Dermis microvascular lymphatic vessel endothelial cell (primary cell): ENCODE measurements at regions not wholly inside any gene's neighbourhood (a gene's known extent, or its start where the extent isn't known, plus 50 kb on each side); places are given as distances from the start of the nearest gene placed in this dataset.

Experiments
- DNase-seq, 2 donors: peaks; one replicate each; pipeline versions ENCODE4 v3.0.0 to v3.0.0-alpha.2; 2010; ENCODE audit warnings: low read depth in 2 of 2

DNA sequence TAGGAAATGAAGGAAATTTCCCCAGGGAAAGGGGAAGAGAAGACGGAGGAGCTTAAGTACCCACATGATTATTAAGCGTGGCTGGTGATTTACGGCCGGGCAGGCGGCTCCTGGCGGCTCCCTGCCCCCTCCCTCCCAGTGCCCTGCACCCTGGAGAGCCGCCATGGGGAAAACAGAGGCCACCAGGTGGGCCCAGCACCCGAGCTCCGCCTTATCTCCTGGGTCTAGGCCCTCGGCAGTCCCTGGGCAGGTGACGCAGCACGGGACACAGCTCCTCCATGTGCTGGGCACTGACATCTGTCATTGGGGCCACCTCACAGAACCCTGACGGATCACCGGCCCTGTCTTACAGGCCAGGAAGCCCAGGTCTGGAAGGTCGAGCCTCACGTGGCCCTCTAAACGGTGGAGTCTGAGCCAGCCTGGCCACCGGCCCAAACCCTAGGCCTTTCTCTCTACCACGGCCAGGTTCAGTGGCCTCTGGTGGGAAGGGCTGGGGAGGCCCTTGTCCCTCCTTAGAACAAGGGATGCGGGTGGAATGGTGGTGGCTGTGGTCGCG is 60.2 kb upstream of the PPARA start:
- DNase-seq, result peak; percentile 71 to 76

DNA sequence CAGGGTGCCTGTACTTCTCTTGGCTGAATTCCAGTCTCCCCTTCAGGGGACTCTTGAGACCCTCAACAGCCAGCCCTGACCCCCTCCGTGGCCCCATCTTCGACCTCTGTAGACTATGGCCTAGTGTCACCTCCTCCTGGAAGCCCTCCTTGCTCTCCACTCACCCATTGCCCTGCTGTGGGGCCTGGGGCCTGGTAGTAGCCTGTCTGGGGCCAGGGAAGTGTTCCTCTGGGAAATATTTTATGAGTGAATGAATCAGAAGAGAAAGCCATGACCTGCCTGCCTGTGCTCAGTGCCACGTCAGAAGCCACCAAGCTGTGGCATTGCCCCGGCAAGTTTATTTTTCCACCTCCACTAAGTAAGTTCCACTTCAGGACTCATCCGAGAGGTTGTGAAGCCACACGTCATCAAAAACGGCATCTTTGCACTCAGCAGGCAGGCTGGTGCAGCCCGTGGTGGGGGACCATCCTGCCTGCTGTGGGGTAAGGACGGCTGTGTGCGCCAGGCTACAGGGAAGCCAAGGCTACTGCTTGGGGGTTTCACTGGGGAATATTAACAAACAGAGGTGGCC is 59.6 kb upstream of the PPARA start:
- DNase-seq, result peak in 1 of 2 donors; percentile 57

DNA sequence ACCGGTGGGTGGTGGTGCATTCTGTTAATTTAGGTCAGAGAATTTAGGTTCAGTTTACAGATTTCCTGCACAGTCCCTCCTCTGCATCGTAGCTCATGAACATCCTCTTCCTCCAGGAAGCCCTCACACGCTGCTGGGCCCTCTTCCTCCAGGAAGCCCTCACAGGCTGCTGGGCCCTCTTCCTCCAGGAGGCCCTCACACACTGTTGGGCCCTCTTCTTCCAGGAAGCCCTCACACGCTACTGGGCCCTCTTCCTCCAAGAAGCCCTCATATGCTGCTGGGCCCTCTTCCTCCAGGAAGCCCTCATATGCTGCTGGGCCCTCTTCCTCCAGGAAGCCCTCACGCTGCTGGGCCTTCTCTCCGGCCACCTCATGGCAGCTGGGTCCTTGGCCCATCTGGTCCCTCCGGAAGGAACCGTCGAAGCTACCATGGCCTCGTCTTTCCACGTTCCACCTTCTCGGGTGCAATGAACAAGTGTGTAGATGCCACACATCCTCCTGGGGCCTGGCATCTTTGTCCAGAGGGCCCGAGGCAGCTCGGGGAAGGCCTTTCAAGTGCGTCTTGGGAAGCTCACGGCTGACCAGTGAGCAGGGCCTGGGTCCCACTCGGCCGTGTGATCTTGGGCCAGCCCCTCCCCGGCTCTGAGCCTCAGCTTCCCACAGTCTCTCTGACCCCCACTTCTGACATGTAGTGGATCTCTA is 58.9 kb upstream of the PPARA start:
- DNase-seq, result no peak

GRCh38 chr22:46092011-46092410 is 58.3 kb upstream of the PPARA start:
- no peak for DNase-seq

GRCh38 chr22:46092670-46093410 is 57.5 kb upstream of the PPARA start:
- DNase-seq, result no peak

DNA sequence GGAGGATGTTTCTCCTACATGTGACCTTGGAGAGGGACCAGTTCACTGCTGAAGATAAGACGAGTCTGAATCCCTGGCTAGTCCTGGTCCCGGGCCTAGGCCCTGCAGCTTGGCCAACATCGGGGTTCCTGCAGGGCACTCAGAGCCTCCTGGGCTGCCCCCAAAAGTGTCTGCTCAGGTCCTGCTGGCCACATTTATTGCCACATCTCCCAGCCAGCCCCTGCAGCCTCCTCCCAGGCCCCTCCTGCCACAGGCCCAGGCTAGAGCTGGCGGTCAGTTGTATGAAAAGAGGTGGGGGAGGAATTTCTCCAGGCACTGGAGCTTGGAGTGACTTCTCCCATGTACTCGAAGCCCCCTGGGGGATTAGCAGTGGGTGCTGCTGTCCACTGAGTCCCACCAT is 56.5 kb upstream of the PPARA start:
- no peak for DNase-seq

GRCh38 chr22:46094676-46095075 is 55.6 kb upstream of the PPARA start:
- DNase-seq, result no peak

DNA sequence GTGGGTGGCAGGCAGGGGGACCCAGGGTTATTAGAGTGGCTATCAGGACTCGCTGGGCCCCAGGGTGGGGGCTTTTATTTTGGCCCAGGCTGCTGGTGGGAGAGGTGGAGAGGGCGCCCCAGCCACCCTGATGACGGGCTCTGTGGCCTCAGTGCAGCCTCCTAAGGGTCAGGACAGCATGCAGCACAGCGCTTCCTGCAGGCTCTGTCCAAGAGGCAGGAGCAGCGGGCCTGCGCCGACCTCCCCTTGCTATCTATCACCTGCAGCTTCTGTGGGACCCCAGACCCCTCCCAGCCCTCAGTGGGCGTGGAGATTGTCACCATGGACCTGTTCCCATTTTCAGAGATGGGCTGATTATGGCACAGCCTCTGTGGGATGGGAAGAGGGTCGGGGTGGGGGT is 54.3 kb upstream of the PPARA start:
- DNase-seq, result no peak

DNA sequence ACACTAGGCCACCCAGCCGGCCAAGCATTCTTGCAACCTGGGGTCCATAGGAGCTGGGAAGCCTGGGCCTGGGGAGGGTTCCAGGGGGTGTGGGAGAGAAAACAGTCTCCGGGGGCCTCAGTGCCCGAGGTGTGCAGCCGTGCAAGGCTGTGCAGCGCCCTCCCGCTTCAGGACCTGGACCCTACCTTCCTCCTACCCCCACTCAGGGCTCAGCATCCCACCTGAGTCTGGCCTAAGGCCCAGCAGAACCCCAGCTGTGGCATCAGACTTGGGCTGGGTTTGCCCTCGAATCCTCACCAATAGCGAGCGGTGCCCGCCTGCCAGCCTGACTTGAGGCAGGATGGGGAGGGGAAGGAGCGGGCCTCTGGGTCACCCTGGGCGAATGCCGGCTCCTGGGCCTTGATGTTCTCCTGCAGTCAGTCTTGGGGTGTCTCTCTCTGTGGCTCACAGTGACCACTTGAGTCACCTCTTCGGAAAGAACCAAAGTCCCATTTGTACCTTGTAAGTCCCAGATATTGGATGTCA is 53.6 kb upstream of the PPARA start:
- no peak for DNase-seq

DNA sequence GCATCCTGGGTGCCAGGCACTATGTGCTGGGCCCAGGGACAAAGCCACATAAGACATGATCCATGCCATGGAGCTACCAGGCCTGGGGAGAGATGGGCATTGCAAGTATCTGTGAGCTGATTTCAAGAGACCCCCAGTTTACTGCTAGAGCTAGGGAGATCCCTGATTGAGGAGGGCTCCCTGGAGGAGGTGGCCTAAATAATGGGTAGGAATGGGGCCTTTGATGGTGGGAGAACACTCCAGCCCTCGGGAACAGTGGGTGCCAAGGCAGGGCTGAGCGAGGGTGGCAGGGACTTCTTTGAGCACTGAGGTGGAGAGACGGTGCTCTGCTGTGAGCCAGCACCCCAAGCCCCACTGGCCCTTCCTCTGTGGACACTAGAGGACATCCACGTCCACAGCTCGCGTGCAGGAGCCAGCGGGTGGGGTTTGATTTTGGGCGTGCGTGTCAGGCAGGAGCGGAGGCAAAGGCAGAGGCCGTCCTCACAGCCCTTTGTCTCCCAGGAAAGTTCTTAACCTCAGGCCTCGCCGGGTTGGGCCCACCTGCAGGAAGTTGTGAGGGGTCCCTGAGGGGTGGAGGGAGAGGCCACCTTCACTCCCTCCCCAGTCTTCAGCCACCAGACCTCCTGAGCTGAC is 52.9 kb upstream of the PPARA start:
- DNase-seq, result no peak

- DNase-seq, result no peak
These were observed 51.5 kb upstream of the PPARA start for GRCh38 chr22:46098525-46099475.

GRCh38 chr22:46099740-46100139 is 50.6 kb upstream of the PPARA start:
- DNase-seq, result no peak

DNA sequence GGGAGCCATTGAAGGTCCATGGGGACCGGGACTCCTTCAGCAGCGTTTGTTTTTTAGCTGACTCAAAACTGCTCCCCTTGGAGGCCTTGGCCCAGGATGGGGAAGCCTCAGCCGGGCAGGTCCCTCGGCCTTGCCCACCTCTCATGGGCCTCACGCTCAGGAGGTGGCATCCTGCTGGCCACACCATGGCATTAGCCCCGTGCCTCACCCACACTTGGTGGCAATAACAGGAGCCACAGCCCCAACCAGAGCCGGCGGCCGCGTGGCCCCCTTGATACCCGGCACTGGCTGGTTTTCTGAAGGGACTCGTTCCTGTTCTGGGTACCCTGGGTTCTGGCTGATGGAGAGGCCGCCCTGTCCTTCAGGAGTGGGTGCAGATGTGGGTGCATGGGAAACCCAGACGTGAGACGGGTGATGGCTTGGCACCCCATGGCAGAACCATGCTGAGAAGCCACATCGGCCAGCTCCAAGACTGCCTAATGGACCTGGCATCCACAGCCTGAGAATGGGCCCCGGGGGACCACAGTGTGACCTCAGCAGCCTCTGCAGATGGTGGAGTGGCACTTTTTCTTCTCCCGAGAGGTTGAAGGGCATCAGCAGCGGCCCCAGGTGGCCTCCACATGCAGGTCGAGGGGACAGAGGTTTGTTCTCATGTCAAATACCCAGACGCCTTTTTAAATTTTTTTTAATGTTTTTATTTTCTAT is 49.8 kb upstream of the PPARA start:
- DNase-seq, result no peak
